Lower lobe of right lung (tissue), 2 donors: ENCODE measurements at regions not wholly inside any gene's neighbourhood (a gene's known extent, or its start where the extent isn't known, plus 50 kb on each side); places are given as distances from the start of the nearest gene placed in this dataset.

Source experiments
- ATAC-seq, 2 donors: fragments of 200-7000 bp; cut with Tn5 transposase; one replicate each; pipeline ENCODE4 v1.9.1; 2020 to 2022; ENCODE audit warnings: mild to moderate bottlenecking in 2 of 2, moderate library complexity in 2 of 2
- DNase-seq: peaks from one replicate; pipeline ENCODE4 v3.0.0-alpha.2; 2020
- H3K27ac ChIP-seq: fragments of 200-600 bp; one replicate; pipeline ENCODE4 v1.8.0; 2022
- H3K27me3 ChIP-seq: fragments of 200-600 bp; one replicate; pipeline ENCODE4 v1.8.0; 2022; ENCODE audit warnings: low read depth
- H3K36me3 ChIP-seq: fragments of 200-600 bp; one replicate; pipeline ENCODE4 v1.8.0; 2022; ENCODE audit warnings: mild to moderate bottlenecking
- H3K4me1 ChIP-seq: fragments of 200-600 bp; one replicate; pipeline ENCODE4 v1.8.0; 2022
- H3K4me3 ChIP-seq: fragments of 200-600 bp; one replicate; pipeline ENCODE4 v1.8.0; 2022; ENCODE audit warnings: mild to moderate bottlenecking
- H3K9me3 ChIP-seq: fragments of 200-600 bp; one replicate; pipeline ENCODE4 v1.8.0; 2022
- intact Hi-C: fragments of 100-400 bp; cut with DNase I; formaldehyde crosslinking; loops from one replicate; pipeline ENCODE4 v1.11.0; 2022
- TF ChIP-seq, protein P1 (sequence below): fragments of 200-600 bp; IDR thresholded peaks from one replicate; pipeline ENCODE4 v1.8.0; 2022; ENCODE audit warnings: antibody characterized with exemption, mild to moderate bottlenecking
- donor health status: DM: no; HTN: yes; CAD: no; lungs with severe emphysema.

DNA sequence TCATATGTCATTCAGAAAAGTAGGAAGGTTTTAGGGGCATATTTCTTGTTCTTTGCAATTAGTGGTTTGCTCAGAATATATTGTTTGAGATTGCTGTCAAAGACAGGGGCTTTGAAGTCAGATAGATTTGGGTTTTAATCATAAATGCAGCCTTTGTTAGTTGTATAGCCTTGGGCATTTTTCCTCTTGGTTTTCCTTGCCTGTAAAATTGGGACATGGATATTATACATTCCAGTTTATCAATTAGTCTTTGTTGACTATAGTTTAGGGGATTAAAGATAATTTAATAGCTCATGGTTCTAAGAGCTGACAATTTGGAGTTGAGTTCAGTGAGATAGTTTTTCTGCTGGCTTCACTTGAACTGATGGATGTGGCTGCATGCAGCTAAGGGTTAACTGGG, 88.9 kb downstream of the DMAC1 start:
- Histone ChIP-seq H3K9me3 (no peaks in the 10 kb centered on the region), H3K4me1 (no peaks in the 10 kb centered on the region), H3K27me3 (no peaks in the 10 kb centered on the region), H3K4me3 (no peak overlapping the region), H3K36me3 (no peaks in the 10 kb centered on the region), H3K27ac (no peak overlapping the region)
- ATAC-seq (no peak), DNase-seq (no peak)
- intact Hi-C loops = no loop called here
- TF ChIP-seq, protein P1, sequence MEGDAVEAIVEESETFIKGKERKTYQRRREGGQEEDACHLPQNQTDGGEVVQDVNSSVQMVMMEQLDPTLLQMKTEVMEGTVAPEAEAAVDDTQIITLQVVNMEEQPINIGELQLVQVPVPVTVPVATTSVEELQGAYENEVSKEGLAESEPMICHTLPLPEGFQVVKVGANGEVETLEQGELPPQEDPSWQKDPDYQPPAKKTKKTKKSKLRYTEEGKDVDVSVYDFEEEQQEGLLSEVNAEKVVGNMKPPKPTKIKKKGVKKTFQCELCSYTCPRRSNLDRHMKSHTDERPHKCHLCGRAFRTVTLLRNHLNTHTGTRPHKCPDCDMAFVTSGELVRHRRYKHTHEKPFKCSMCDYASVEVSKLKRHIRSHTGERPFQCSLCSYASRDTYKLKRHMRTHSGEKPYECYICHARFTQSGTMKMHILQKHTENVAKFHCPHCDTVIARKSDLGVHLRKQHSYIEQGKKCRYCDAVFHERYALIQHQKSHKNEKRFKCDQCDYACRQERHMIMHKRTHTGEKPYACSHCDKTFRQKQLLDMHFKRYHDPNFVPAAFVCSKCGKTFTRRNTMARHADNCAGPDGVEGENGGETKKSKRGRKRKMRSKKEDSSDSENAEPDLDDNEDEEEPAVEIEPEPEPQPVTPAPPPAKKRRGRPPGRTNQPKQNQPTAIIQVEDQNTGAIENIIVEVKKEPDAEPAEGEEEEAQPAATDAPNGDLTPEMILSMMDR = no peak

DNA sequence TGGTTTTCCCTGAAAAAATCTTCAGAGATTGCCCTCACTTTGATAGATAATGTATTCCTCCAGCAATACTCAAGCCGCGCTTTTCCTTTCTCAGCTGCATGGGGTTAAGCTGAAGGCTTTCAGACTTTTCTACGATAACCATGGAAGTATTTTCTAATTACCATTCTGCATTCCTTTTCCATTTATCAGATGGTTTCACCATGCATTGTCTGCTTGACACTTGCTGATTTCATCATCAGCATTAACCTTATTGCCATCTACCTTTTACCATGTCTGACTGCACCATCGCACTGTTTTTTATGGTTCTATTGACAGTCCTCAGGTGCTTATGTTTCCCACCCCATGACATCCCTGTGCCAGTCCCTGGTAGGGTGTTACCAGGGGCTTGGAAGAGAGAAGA, 91.6 kb downstream of the DMAC1 start:
- Histone ChIP-seq H3K27me3 (no peaks in the 10 kb centered on the region), H3K4me1 (no peaks in the 10 kb centered on the region), H3K9me3 (no peaks in the 10 kb centered on the region), H3K4me3 (no peak overlapping the region), H3K27ac (no peak overlapping the region), H3K36me3 (no peaks in the 10 kb centered on the region)
- ATAC-seq (no peak), DNase-seq (no peak)
- TF ChIP-seq, protein P1 = no peak
- intact Hi-C loops = no loop called here

DNA sequence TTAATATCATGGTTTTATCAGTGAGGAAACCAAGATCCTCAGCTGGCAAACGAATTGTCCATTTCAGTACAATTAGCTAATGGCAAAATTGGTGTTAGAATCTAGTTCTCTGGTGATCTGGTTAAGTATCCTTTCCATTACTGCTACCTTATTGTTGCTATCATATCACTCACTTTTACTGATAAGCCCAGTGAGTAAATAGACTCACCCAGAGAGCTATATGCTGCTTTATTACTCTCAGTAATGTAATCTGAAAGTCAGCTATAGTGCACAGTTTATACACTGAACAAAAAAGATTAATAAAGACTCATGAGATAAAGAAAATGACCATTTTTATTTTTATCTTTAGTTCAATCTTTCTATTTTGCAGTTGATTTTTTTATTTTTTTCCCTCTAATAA, 95.0 kb downstream of the DMAC1 start:
- Histone ChIP-seq H3K4me3 (no peak overlapping the region), H3K27me3 (no peaks in the 10 kb centered on the region), H3K27ac (no peak overlapping the region), H3K36me3 (no peaks in the 10 kb centered on the region), H3K9me3 (no peaks in the 10 kb centered on the region), H3K4me1 (no peaks in the 10 kb centered on the region)
- no peak for ATAC-seq
- intact Hi-C loops = no loop called here
- TF ChIP-seq, protein P1 = no peak
- no peak for DNase-seq

DNA sequence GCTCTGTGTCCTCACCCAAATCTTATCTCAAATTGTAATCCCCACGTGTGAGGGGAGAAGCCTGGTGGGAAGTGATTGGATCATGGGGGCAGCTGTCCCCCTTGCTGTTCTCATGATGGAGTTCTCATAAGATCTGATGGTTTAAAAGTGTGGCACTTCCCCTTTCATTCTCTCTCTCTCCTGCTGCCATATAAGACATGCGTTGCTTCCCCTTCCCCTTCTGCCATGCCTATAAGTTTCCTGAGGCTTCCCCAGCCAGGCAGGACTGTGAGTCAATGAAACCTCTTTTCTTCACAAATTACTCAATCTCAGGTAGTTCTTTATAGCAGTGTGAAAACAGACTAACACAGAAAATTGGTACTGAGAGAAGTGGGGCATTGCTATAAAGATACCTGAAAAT, 107.7 kb downstream of the DMAC1 start:
- Histone ChIP-seq H3K36me3 (no peaks in the 10 kb centered on the region), H3K9me3 (no peaks in the 10 kb centered on the region), H3K27ac (no peak overlapping the region), H3K27me3 (no peaks in the 10 kb centered on the region), H3K4me3 (no peak overlapping the region), H3K4me1 (no peaks in the 10 kb centered on the region)
- TF ChIP-seq, protein P1 = no peak
- ATAC-seq (no peak), DNase-seq (no peak)
- intact Hi-C loops = no loop called here

DNA sequence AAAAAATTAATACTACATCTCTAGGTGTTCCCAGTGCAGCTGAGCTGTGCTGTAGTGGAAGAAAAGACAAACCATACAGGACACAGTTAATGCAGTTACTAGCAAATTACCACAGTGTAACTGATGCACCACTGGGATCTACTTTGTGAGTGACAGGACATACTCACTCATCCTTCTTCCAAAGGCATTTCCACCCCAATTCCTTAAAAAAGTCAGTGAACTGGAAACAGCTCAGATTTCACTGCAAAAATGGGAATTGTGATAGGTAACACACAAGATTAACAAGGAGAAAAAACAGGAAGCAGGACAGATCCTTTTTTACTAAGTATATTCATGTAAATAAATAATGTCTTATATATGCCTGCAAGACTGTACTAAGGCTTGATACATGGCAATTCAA, 109.6 kb downstream of the DMAC1 start:
- no peaks in the 10 kb centered on the region for H3K4me1 ChIP-seq
- ATAC-seq = no peak
- no peak overlapping the region for H3K27ac ChIP-seq
- no peaks in the 10 kb centered on the region for H3K36me3 ChIP-seq
- H3K9me3 ChIP-seq = no peaks in the 10 kb centered on the region
- TF ChIP-seq, protein P1 = no peak
- no peak for DNase-seq
- H3K4me3 ChIP-seq = no peak overlapping the region
- H3K27me3 ChIP-seq = no peaks in the 10 kb centered on the region
- intact Hi-C loops = no loop called here

DNA sequence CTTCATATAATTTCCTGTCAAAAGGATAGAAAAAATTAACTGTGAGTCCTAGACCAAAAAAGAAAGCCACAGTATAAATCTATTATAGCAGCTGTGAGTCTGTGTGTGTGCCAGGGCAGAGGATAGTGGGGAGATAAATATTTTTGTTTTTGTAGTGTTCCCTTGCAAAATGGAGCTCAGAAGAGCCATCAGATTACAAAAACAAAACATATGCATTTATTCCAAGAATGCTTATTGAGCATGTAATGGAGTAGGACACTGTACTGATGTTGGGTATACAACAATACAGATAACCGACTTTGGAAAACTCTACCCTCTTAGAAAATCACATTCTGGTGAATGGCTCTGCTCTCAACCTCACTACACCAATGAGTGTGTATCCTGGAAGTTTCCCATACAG, 111.0 kb downstream of the DMAC1 start:
- no peak overlapping the region for H3K4me3 ChIP-seq
- intact Hi-C loops = no loop called here
- no peak overlapping the region for H3K27ac ChIP-seq
- ATAC-seq = no peak
- H3K36me3 ChIP-seq = no peaks in the 10 kb centered on the region
- H3K4me1 ChIP-seq = no peaks in the 10 kb centered on the region
- no peaks in the 10 kb centered on the region for H3K9me3 ChIP-seq
- DNase-seq = no peak
- H3K27me3 ChIP-seq = no peaks in the 10 kb centered on the region
- TF ChIP-seq, protein P1 = no peak
